Ascending aorta (tissue), 2 donors: ENCODE measurements at regions not wholly inside any gene's neighbourhood (a gene's known extent, or its start where the extent isn't known, plus 50 kb on each side); places are given as distances from the start of the nearest gene placed in this dataset.
A peak's percentile ranks its signal among the peaks of the same experiment; 100 is the strongest.

Experiments
- DNase-seq, 2 donors: peaks; one replicate each; pipeline ENCODE4 v3.0.0-alpha.2; 2019; ENCODE audit warnings: low spot score in 2 of 2
- H3K27ac ChIP-seq, 2 donors: fragments of 200-600 bp; sonication (generic); one replicate each; pipeline ENCODE4 v1.5.1; 2016 to 2017; ENCODE audit warnings: mild to moderate bottlenecking in 1 of 2
- H3K27me3 ChIP-seq: fragments of 200-600 bp; sonication (generic); one replicate; pipeline ENCODE4 v1.5.1; 2017
- H3K36me3 ChIP-seq, 2 donors: fragments of 200-600 bp; sonication (generic); one replicate each; pipeline ENCODE4 v1.5.1; 2016
- H3K4me1 ChIP-seq, 2 donors: fragments of 200-600 bp; sonication (generic); one replicate each; pipeline ENCODE4 v1.5.1; 2016 to 2017; ENCODE audit warnings: mild to moderate bottlenecking in 1 of 2
- H3K4me3 ChIP-seq, 2 donors: fragments of 200-600 bp; sonication (generic); one replicate each; pipeline ENCODE4 v1.5.1; 2016 to 2017; ENCODE audit warnings: mild to moderate bottlenecking in 1 of 2
- H3K9me3 ChIP-seq, 2 donors: fragments of 200-600 bp; sonication (generic); one replicate each; pipeline ENCODE4 v1.5.1; 2016
- intact Hi-C: fragments of 100-400 bp; cut with DNase I; formaldehyde crosslinking; loops from one replicate; pipeline ENCODE4 v1.15.1; 2023
- TF ChIP-seq, protein P1 (sequence below), 3 experiments: fragments of 200-600 bp in 2 of 3; fragments of 450-650 bp in 1 of 3; sonication (generic) in 2 of 3; IDR thresholded peaks; one replicate each; pipeline ENCODE4 v1.5.1; 2016 to 2019; ENCODE audit warnings: antibody characterized with exemption in 3 of 3, mild to moderate bottlenecking in 1 of 3, moderate library complexity in 1 of 3

GRCh38 chr5:125476901-125477585, 730.6 kb upstream of the ZNF608 start:
- Histone ChIP-seq H3K36me3 (no peaks in the 10 kb centered on the region), H3K4me1 (no peaks in the 10 kb centered on the region), H3K27me3 (no peaks in the 10 kb centered on the region), H3K4me3 (no peak overlapping the region), H3K9me3 (no peaks in the 10 kb centered on the region), H3K27ac (no peak overlapping the region)
- DNase-seq = no peak
- TF ChIP-seq, protein P1, sequence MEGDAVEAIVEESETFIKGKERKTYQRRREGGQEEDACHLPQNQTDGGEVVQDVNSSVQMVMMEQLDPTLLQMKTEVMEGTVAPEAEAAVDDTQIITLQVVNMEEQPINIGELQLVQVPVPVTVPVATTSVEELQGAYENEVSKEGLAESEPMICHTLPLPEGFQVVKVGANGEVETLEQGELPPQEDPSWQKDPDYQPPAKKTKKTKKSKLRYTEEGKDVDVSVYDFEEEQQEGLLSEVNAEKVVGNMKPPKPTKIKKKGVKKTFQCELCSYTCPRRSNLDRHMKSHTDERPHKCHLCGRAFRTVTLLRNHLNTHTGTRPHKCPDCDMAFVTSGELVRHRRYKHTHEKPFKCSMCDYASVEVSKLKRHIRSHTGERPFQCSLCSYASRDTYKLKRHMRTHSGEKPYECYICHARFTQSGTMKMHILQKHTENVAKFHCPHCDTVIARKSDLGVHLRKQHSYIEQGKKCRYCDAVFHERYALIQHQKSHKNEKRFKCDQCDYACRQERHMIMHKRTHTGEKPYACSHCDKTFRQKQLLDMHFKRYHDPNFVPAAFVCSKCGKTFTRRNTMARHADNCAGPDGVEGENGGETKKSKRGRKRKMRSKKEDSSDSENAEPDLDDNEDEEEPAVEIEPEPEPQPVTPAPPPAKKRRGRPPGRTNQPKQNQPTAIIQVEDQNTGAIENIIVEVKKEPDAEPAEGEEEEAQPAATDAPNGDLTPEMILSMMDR (IDR thresholded peaks at IDR 0.05) = no peak
- intact Hi-C loops = no loop called here

GRCh38 chr5:125477586-125477975, 731.1 kb upstream of the ZNF608 start:
- no peak overlapping the region for H3K27ac ChIP-seq
- no peaks in the 10 kb centered on the region for H3K27me3 ChIP-seq
- TF ChIP-seq, protein P1 (IDR thresholded peaks at IDR 0.05) = no peak
- intact Hi-C loops = no loop called here
- no peak overlapping the region for H3K4me3 ChIP-seq
- DNase-seq = no peak
- H3K4me1 ChIP-seq = no peaks in the 10 kb centered on the region
- no peaks in the 10 kb centered on the region for H3K9me3 ChIP-seq
- H3K36me3 ChIP-seq = no peaks in the 10 kb centered on the region

GRCh38 chr5:125478599-125478998, 732.2 kb upstream of the ZNF608 start:
- no peaks in the 10 kb centered on the region for H3K9me3 ChIP-seq
- TF ChIP-seq, protein P1 (IDR thresholded peaks at IDR 0.05) = no peak
- intact Hi-C loops = no loop called here
- H3K27me3 ChIP-seq = no peaks in the 10 kb centered on the region
- no peak for DNase-seq
- H3K27ac ChIP-seq = no peak overlapping the region
- no peaks in the 10 kb centered on the region for H3K36me3 ChIP-seq
- H3K4me1 ChIP-seq = no peaks in the 10 kb centered on the region
- H3K4me3 ChIP-seq = no peak overlapping the region

DNA sequence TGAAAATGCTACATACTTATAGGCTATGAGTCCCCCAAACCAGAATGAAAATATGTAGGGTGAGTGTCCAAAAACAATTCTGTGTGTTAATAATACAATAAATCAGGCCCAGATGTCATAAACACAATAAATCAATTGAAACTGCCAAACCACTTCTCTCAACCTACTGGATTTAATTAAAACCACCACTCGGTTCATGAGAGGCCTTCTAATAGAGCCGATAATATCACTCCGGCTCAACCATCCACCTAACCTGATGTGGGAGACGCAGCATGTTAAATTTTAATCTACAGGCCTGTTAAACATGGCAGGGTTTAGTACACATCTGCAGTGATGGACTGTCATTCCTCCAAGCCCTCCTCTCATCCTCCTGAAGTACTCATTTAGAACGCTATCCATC, 734.5 kb upstream of the ZNF608 start:
- Histone ChIP-seq H3K36me3 (no peaks in the 10 kb centered on the region), H3K4me1 (peaks cover 5 to 6% of the 10 kb centered on the region in 2 donors), H3K9me3 (no peaks in the 10 kb centered on the region), H3K4me3 (no peak overlapping the region), H3K27me3 (no peaks in the 10 kb centered on the region), H3K27ac (no peak overlapping the region)
- no peak for DNase-seq
- intact Hi-C loops = loop anchor here (5.0 to 10.0 kb wide), 3 partner anchors 521 to 966 kb away; no protein-coding TSS in a partner anchor
- TF ChIP-seq, protein P1 (IDR thresholded peaks at IDR 0.05) = no peak

DNA sequence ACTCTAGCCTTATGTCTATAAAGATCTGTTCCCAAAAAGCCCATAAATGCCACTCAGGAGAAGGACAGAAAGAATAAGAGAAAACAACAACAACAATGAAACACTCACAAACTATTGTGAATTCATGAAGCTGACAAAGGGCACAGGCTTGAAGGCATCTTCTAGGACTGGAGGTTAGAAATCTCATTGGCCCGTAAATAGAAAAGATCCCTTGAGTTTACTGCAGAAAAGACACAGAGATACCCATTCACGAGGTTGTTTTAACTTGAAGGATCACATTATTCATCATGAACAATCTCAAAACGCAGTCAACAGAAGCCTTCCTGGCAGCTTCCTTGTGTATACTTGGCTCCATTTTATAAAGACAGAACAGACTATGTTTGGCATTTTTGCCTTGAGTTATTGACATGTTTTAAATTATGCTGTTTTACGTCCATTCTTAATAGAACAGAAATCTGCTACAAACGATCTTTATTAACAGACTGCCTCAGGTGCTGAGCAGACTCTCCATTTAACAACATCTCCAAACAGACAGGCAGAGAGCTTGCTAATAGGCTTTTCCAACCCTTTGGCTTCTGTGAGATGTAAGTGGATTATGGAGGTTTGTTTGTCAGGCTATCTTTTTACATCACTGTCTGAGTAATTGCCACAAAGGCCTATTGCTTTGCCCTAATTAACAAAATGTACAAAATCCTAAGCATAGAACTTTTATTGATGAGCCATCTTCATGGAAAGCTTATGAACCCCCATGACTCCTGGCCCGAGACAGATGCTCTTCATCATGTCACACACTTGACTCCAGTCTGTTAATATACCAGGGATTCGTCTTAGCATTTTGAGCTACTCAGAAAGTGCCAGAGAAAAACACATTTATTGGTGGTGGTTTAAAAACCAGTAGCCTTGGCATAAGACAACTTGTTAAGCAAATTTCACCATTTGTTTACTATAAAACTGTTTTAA, 735.3 kb upstream of the ZNF608 start:
- H3K4me3 ChIP-seq = no peak overlapping the region
- DNase-seq = no peak
- no peaks in the 10 kb centered on the region for H3K36me3 ChIP-seq
- H3K4me1 ChIP-seq = peaks cover 7 to 9% of the 10 kb centered on the region in 2 donors
- TF ChIP-seq, protein P1 (IDR thresholded peaks at IDR 0.05) = no peak
- H3K27me3 ChIP-seq = no peaks in the 10 kb centered on the region
- intact Hi-C loops = loop anchor here (5.0 to 10.0 kb wide), 3 partner anchors 521 to 967 kb away; no protein-coding TSS in a partner anchor
- no peaks in the 10 kb centered on the region for H3K9me3 ChIP-seq
- H3K27ac ChIP-seq = peak overlapping the region; percentile 5 to 43
